ENCODE measurements at regions not wholly inside any gene's neighbourhood (a gene's known extent, or its start where the extent isn't known, plus 50 kb on each side); places are given as distances from the start of the nearest gene placed in this dataset.
A peak's percentile ranks its signal among the peaks of the same experiment; 100 is the strongest.

GRCh38 chr7:84786073-84786472 lies 400.8 kb downstream of the SEMA3D start:
- H3K4me3 ChIP-seq (ENCODE audit: control insufficient read depth, low read depth, low read length) = no peak overlapping the region
- TF ChIP-seq, protein P1, sequence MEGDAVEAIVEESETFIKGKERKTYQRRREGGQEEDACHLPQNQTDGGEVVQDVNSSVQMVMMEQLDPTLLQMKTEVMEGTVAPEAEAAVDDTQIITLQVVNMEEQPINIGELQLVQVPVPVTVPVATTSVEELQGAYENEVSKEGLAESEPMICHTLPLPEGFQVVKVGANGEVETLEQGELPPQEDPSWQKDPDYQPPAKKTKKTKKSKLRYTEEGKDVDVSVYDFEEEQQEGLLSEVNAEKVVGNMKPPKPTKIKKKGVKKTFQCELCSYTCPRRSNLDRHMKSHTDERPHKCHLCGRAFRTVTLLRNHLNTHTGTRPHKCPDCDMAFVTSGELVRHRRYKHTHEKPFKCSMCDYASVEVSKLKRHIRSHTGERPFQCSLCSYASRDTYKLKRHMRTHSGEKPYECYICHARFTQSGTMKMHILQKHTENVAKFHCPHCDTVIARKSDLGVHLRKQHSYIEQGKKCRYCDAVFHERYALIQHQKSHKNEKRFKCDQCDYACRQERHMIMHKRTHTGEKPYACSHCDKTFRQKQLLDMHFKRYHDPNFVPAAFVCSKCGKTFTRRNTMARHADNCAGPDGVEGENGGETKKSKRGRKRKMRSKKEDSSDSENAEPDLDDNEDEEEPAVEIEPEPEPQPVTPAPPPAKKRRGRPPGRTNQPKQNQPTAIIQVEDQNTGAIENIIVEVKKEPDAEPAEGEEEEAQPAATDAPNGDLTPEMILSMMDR (conservative IDR thresholded peaks at IDR 0.05; ENCODE audit: control insufficient read depth, insufficient read depth, low read depth, low read length) = no peak
- no peak for DNase-seq (ENCODE audit: low read depth)

- TF ChIP-seq, protein P1 (conservative IDR thresholded peaks at IDR 0.05; ENCODE audit: control insufficient read depth, insufficient read depth, low read depth, low read length) = no peak
- DNase-seq (ENCODE audit: low read depth) = no peak
- H3K4me3 ChIP-seq (ENCODE audit: control insufficient read depth, low read depth, low read length) = no peak overlapping the region
These were observed 402.4 kb downstream of the SEMA3D start for GRCh38 chr7:84784450-84784849.

DNA sequence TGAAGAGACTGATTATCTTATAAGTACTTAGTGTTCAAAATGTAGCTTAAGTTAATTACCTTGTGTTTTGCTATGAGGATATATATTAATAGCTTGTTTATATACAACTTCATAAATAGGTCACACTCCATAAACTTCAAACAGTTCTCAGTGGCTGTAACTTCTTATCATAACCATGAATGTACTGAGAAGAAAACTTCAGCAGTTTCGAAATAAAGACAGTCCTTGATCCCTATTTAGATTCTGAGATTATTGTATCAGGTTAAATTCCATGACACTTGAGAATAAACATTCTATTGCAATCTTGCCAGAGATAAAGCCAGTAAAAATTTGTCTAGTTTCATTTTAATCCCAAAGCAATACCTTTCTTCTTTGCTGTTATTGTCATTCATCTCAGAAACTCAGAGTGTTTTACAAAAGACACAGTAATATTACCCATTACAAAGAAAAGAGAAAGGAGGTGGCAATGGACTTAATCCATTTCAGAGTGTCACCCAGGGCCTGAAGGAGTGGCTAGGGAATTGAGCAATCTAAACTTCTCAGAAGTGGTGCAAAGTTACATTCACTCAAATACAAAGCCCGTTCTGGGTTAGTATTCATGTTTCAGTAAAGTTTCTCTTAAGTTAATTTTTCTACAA lies 403.6 kb downstream of the SEMA3D start:
- no peak overlapping the region for H3K4me3 ChIP-seq (ENCODE audit: control insufficient read depth, low read depth, low read length)
- TF ChIP-seq, protein P1 (conservative IDR thresholded peaks at IDR 0.05; ENCODE audit: control insufficient read depth, insufficient read depth, low read depth, low read length) = no peak
- DNase-seq (ENCODE audit: low read depth) = peak; percentile 20

- no peak for DNase-seq (ENCODE audit: low read depth)
- TF ChIP-seq, protein P1 (conservative IDR thresholded peaks at IDR 0.05; ENCODE audit: control insufficient read depth, insufficient read depth, low read depth, low read length) = no peak
These were observed 405.0 kb downstream of the SEMA3D start for GRCh38 chr7:84781838-84782237.

DNA sequence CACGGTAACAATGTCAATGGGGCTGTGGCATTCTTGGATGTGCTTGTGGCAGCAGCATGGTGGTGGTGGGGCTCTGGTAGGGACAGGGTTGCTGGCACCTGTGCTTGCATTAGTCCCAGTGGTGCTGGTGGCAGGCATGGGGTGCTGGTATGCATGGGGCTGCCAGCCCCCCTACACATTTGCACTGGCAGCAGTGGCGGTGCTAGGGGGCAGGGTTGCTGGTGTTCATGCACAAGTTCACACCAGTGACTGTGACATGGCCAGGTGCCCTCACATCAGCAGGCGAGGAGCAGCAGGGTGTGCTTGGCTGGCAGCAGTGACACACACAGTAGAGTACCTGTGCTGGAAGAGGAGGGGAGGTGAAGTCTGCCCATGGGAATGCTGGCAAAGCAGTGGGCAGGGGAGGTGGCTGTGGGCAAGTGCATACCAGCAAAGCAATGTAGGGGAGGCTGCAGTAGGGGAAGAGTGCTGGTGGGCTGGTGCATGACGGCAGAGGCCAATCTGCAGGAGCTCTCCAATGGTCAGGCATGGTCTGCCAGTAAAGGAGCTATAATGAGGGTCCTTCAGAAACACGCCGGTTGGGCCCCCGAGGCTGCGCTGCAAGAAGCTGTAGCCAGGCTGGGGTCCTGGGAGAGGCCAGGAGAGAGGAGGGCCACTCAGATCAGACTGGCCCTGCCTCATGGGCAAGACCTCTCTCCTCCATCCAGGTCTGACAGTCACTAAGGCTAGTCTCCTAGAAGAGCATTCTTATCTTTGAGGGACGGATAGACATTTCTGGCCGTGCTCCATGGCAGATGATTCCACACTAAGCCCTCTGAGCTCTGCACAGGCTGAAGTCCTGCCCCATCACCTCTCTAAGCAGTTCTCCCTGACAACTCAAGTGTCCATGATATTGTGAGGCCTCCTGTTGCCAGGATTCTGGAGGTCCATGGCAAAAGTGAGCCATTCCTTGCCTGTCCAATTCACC lies 406.4 kb downstream of the SEMA3D start:
- TF ChIP-seq, protein P1 (conservative IDR thresholded peaks at IDR 0.05; ENCODE audit: control insufficient read depth, insufficient read depth, low read depth, low read length) = no peak
- no peak overlapping the region for H3K4me3 ChIP-seq (ENCODE audit: control insufficient read depth, low read depth, low read length)
- DNase-seq (ENCODE audit: low read depth) = no peak

More at GRCh38 chr7:84781838-84782237, 405.0 kb downstream of the SEMA3D start:
- no peak overlapping the region for H3K4me3 ChIP-seq (ENCODE audit: control insufficient read depth, low read depth, low read length)

GRCh38 chr7:84757761-84758160 lies 429.1 kb downstream of the SEMA3D start:
- TF ChIP-seq, protein P1 (conservative IDR thresholded peaks at IDR 0.05; ENCODE audit: control insufficient read depth, insufficient read depth, low read depth, low read length) = no peak
- DNase-seq (ENCODE audit: low read depth) = no peak

More at GRCh38 chr7:84757761-84758160, 429.1 kb downstream of the SEMA3D start:
- H3K4me3 ChIP-seq (ENCODE audit: control insufficient read depth, low read depth, low read length) = no peak overlapping the region

Data from fibroblast of mammary gland (primary cell).